RCC 7860 (cell line): ENCODE measurements at regions not wholly inside any gene's neighbourhood (a gene's known extent, or its start where the extent isn't known, plus 50 kb on each side); places are given as distances from the start of the nearest gene placed in this dataset.

Source experiments
- DNase-seq: peaks from one replicate; pipeline ENCODE4 v3.0.0-alpha.2; 2015; ENCODE audit warnings: low spot score
- FAIRE-seq: peaks from 2 replicates; lab custom pipeline; 2012; peaks lifted over from hg19 to GRCh38; lab: Jason Lieb, UNC

DNA sequence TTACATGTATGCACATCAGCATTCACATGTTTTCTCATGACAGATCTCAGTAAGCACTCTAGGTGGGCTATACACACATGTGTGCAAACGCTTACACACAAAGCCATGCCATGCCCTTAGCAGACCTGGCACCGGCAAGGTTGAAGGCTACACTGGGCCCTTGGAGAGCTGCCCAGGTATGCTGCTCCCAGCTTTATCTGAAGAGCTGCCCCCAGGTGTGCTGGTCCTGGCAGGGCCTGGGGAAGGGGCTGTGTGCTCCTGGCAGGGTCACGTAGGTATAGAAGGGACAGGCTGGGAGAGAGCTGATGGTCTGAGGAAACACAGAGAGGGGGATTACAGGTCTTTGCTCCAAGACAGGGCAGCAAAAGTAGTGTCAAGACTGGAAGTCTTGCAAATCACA lies 146.7 kb upstream of the VANGL1 start:
- FAIRE-seq (no peak), DNase-seq (no peak)

- FAIRE-seq (no peak), DNase-seq (no peak)
Observed at GRCh38 chr1:115493834-115494233, 147.9 kb upstream of the VANGL1 start.

DNA sequence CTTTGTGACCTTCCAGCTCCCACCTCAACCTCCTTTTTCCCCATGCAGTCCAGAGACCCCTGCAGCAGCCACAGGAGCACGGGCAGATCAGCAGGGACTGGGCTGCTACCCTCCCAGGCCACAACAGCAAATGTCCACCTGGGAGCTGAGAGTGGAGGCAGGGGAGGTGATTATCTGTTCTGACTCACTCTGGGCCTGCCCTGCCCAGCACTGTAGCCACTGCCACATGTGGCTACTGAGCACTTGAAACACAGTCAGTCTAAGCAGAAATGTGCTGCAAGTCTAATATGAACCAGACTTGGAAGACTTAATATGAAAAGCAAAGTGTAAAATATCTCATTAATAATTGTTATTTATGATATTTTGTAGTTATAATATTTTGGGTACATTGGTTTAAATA lies 148.9 kb upstream of the VANGL1 start:
- DNase-seq = peak; percentile 69

DNA sequence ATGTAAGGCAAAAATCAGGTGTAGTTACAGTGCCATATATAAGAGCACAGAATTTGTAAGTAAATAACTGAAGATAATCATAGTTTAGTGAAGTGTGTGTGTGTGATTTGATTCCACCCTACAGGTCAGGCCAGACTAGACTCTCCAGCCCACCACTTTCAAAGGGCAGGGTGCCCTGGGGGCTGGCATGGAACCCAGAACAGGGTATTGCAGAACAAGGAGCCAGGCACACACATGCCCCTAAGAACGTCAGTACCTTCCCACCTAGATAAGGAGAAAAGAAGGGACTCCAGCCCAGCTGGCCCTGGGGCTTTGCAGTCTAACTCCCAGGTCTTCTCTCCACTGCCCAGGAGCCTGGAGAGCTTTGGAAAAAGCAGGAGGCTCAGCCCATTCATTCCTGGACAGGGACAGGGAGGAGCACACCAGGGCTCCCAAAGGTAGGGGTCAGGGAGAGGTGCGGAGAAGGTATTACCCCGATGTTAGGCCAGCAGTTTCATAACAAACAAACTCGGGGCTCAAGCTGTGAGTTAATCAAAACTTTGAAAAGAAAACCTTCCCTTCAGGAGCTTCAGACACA lies 149.7 kb upstream of the VANGL1 start:
- FAIRE-seq (no peak), DNase-seq (no peak)

More for the DNA sequence above, 148.9 kb upstream of the VANGL1 start:
- FAIRE-seq = peak; percentile 86

GRCh38 chr1:115491298-115492018 lies 150.3 kb upstream of the VANGL1 start:
- DNase-seq (no peak), FAIRE-seq (no peak)

DNA sequence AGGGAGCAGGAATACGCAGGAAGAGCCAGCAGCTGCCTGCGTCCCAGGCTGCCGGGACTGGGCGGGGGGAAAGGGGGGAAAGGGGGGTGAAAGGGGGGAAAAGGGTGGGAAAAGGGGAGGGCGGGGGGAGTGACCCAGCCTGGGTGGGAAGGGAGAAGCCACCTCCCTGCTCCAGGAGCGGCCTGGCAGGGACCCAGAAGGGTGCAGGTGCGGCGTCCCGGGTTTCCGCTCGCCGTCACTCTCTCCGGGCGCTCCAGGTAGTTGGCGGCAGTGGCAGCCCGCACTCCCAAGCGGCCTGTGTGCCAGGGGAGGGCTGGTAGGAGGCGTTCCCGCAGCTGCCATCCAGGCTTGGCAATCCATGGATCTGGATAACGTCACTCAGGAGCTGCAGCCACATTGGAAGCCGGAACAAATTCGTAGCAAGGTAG lies 141.0 kb upstream of the NGF start:
- DNase-seq = no peak
- FAIRE-seq = no peak

- DNase-seq (no peak), FAIRE-seq (no peak)
Observed at GRCh38 chr1:115477071-115477470, 139.0 kb upstream of the NGF start.

GRCh38 chr1:115476616-115477015 lies 138.6 kb upstream of the NGF start:
- no peak for FAIRE-seq
- DNase-seq = peak; percentile 26

GRCh38 chr1:115475901-115476300 lies 137.9 kb upstream of the NGF start:
- no peak for FAIRE-seq

DNA sequence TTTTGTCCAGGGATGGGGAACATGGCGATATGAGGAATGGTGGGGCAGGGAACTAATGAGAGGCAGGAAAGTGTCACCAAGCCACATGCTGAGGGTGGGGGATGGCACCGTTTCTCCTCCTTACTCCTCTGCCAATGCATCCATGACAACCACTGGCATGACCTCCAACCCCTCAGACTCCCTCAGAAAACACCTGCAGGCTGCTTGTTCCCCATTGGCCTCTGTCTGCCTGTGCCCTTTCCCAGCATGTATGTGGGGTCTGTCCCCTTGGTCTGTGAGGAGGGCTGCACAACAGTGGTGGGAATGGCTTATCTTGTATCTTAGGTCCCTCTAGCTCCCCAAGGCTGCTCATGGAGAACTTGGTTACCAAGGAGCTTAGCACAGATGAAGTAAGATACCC lies 137.2 kb upstream of the NGF start:
- no peak for DNase-seq
- FAIRE-seq = no peak

More at GRCh38 chr1:115475901-115476300, 137.9 kb upstream of the NGF start:
- DNase-seq = no peak

GRCh38 chr1:115473986-115474565 lies 136.0 kb upstream of the NGF start:
- FAIRE-seq (no peak), DNase-seq (no peak)

DNA sequence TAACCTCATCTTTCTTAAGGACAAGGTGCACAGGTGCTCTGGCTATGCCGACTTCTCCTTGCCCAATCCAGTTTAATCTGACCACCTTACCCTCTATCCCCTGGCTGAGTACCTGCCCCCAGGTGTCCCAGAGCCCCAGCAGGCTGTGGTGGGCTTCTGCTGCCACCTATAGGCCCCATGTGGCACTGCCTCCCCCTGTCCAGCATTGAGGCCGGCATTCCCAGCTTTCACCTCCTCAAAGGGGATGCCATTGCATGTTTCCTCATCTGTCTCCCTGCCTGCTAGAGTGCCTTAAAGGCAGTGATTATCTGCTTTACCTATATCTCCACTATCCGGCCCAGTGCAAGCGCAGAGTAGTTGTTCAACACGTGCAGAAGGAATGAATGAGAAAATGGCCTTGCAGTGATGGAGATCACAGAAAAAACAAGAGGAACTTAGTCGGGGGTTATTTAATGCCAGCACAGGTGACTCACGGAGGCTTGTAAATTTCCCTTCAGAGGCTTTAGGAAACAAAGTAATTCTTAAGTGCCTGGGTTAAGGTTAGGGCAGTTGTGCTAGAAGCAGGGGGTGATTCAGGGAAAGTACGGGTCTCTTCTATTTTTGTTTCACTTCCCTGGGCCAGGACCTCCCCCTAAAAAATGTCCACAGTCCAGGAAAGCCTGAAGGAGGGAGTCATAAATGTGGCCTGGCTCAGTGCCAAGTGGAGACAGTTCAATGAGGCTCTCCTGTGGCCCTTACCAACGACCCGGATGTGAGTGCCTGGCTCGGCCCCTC lies 131.8 kb upstream of the NGF start:
- FAIRE-seq (peak; percentile 95), DNase-seq (peak; percentile 98)

- no peak for DNase-seq
- no peak for FAIRE-seq
Observed at GRCh38 chr1:115467790-115468189, 129.7 kb upstream of the NGF start.

DNA sequence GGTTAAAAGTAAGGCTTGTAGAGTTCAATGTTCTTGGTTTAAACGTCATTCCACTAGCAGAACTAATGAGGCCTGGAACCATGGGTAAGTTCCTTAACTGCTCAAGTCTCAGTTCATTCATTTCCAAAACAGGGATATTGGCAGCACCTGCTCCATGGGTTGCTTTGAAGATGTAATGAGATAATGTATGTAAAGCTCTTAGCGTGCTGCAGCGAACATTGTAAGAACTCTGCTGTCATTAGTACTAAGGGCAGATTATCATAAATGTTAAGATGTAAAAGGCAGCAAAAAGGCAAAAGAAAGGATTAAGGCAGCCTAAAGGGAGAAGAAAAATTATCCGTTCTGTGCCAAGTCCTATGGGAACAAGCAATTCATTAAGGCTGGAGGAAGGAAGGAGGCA lies 129.1 kb upstream of the NGF start:
- FAIRE-seq (no peak), DNase-seq (no peak)

- DNase-seq (no peak), FAIRE-seq (no peak)
Observed at GRCh38 chr1:115466433-115466832, 128.4 kb upstream of the NGF start.

GRCh38 chr1:115465802-115466363 lies 127.8 kb upstream of the NGF start:
- DNase-seq (no peak), FAIRE-seq (no peak)

GRCh38 chr1:115463347-115463746 lies 125.3 kb upstream of the NGF start:
- DNase-seq (peak; percentile 22), FAIRE-seq (no peak)

GRCh38 chr1:115462566-115463076 lies 124.6 kb upstream of the NGF start:
- FAIRE-seq = no peak
- DNase-seq = no peak

DNA sequence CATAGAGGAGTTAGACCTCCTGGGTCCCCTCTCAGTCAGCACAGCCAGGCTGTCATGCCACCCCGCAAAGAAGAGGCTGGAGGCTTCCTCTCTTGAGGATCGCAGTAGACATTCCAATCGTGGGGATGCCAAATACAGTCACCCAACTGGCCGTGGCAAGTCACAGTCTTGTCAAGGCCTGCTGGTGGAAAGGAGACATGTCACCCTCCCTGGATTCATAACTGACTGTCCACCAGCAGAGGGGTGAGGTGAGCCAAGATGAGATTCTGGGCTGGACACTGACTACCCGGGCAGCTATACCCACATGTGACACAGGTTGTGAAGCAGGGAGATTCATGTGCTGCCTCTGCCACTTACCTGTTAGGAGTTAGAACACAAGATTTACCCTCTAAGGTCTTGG lies 123.5 kb upstream of the NGF start:
- FAIRE-seq = no peak

DNA sequence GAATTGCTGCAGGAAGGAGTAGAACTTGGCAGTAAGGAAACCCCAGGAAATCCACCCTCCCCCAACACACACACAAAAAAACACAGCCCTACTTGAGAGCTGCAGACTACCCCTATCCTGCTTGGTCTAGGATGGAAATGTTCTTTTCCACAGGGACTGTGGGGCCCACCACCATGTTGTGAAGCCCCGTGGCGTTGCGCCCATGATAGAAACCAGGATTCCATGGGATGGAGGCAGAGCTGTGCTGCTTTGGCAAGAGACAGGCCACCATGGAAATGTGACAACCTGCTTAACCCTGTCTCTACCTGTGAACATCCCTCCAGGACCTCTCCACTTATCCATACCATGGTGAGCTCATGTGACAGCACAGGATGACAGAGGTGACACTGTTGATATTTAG lies 121.1 kb upstream of the NGF start:
- FAIRE-seq = no peak
- no peak for DNase-seq

More for the DNA sequence above, 123.5 kb upstream of the NGF start:
- DNase-seq = no peak
